ENCODE measurements at regions not wholly inside any gene's neighbourhood (a gene's known extent, or its start where the extent isn't known, plus 50 kb on each side); places are given as distances from the start of the nearest gene placed in this dataset.

DNA sequence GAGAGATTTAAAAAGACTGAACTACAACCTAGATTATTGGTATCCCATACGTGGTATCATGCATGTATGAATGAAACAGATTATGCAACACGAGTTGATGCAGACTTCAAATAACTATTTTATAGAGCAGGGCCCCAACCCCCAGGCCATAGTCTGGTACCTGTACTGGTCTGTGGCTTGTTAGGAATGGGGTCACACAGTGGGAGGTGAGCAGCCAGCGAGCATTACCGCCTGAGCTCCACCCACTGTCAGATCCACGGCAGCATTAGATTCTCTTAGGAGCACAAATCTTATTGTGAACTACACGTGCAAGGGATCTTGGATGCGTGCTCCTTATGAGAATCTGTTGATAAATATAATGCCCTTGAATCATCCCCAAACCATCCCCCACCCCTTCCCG is 320.2 kb downstream of the TBC1D4 start:
- H3K36me3 ChIP-seq (ENCODE audit: control insufficient read depth, insufficient read depth, low read length): no peaks in the 10 kb centered on the region
- ChIA-PET POLR2A (no interaction called here), CTCF (no interaction called here)
- TF ChIP-seq TCF7L2 (IDR thresholded peaks at IDR 0.05; ENCODE audit: low read depth, low read length) (no peak), POLR2AphosphoS5 (IDR thresholded peaks at IDR 0.05; ENCODE audit: low read depth, low read length) (no peak), SIN3A (IDR thresholded peaks at IDR 0.05; ENCODE audit: borderline replicate concordance, insufficient read depth, low read depth, low read length) (no peak)
- TF ChIP-seq, protein P1, sequence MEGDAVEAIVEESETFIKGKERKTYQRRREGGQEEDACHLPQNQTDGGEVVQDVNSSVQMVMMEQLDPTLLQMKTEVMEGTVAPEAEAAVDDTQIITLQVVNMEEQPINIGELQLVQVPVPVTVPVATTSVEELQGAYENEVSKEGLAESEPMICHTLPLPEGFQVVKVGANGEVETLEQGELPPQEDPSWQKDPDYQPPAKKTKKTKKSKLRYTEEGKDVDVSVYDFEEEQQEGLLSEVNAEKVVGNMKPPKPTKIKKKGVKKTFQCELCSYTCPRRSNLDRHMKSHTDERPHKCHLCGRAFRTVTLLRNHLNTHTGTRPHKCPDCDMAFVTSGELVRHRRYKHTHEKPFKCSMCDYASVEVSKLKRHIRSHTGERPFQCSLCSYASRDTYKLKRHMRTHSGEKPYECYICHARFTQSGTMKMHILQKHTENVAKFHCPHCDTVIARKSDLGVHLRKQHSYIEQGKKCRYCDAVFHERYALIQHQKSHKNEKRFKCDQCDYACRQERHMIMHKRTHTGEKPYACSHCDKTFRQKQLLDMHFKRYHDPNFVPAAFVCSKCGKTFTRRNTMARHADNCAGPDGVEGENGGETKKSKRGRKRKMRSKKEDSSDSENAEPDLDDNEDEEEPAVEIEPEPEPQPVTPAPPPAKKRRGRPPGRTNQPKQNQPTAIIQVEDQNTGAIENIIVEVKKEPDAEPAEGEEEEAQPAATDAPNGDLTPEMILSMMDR (IDR thresholded peaks at IDR 0.05): no peak
- TF ChIP-seq, protein P2, sequence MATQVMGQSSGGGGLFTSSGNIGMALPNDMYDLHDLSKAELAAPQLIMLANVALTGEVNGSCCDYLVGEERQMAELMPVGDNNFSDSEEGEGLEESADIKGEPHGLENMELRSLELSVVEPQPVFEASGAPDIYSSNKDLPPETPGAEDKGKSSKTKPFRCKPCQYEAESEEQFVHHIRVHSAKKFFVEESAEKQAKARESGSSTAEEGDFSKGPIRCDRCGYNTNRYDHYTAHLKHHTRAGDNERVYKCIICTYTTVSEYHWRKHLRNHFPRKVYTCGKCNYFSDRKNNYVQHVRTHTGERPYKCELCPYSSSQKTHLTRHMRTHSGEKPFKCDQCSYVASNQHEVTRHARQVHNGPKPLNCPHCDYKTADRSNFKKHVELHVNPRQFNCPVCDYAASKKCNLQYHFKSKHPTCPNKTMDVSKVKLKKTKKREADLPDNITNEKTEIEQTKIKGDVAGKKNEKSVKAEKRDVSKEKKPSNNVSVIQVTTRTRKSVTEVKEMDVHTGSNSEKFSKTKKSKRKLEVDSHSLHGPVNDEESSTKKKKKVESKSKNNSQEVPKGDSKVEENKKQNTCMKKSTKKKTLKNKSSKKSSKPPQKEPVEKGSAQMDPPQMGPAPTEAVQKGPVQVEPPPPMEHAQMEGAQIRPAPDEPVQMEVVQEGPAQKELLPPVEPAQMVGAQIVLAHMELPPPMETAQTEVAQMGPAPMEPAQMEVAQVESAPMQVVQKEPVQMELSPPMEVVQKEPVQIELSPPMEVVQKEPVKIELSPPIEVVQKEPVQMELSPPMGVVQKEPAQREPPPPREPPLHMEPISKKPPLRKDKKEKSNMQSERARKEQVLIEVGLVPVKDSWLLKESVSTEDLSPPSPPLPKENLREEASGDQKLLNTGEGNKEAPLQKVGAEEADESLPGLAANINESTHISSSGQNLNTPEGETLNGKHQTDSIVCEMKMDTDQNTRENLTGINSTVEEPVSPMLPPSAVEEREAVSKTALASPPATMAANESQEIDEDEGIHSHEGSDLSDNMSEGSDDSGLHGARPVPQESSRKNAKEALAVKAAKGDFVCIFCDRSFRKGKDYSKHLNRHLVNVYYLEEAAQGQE (IDR thresholded peaks at IDR 0.05; ENCODE audit: insufficient read depth in 1 of 2, low read depth in 2 of 2, low read length in 1 of 2): no peak
- no peak overlapping the region for H3K27ac ChIP-seq (ENCODE audit: low read length)
- no peaks in the 10 kb centered on the region for H3K9me3 ChIP-seq (ENCODE audit: control insufficient read depth, insufficient read depth, low read depth, low read length)
- H3K4me3 ChIP-seq (ENCODE audit: low read depth in 2 of 2, low read length in 2 of 2): no peak overlapping the region
- no peak for DNase-seq (ENCODE audit: low read depth, low spot score)
- BruUV-seq (replicated peaks): no TSS peak
- no peak for ATAC-seq
- H3K4me1 ChIP-seq (ENCODE audit: control insufficient read depth, insufficient read depth, low read length): no peaks in the 10 kb centered on the region
- no peaks in the 10 kb centered on the region for H3K27me3 ChIP-seq (ENCODE audit: control insufficient read depth, insufficient read depth, low read length)
- in situ Hi-C loops (cut with HindIII; ENCODE audit: low pct_unique_long_range_greater_than_20kb, low sequenced_read_pairs) (no loop called here), intact Hi-C loops (cut with micrococcal nuclease; ENCODE audit: unreplicated experiment) (no loop called here)

DNA sequence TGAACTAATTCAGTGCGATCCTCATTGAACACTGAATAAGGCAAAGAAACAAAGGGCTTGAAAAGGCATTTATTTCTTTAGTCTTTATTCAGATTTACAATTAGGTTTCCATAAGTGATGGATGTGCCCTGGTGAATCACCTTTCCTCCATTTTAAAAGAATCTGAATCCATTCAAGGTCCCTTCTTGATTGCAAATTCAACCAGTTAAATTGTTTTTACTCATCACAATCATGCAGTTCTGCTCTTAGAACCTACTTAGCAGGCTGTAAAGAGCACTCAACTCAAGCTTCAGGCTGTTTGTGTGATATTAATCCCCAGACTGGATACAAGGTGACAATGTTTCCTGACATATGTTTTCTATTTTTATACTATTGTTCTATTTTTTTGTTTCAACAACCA is 321.0 kb downstream of the TBC1D4 start:
- intact Hi-C loops (cut with micrococcal nuclease; ENCODE audit: unreplicated experiment): no loop called here

More for the DNA sequence above, 321.0 kb downstream of the TBC1D4 start:
- H3K4me3 ChIP-seq (ENCODE audit: low read depth in 2 of 2, low read length in 2 of 2): no peak overlapping the region
- H3K36me3 ChIP-seq (ENCODE audit: control insufficient read depth, insufficient read depth, low read length): no peaks in the 10 kb centered on the region
- no TSS peak for BruUV-seq (replicated peaks)
- no peaks in the 10 kb centered on the region for H3K27me3 ChIP-seq (ENCODE audit: control insufficient read depth, insufficient read depth, low read length)
- H3K27ac ChIP-seq (ENCODE audit: low read length): no peak overlapping the region
- CTCF ChIA-PET: no interaction called here
- POLR2A ChIA-PET: no interaction called here
- H3K4me1 ChIP-seq (ENCODE audit: control insufficient read depth, insufficient read depth, low read length): no peaks in the 10 kb centered on the region
- in situ Hi-C loops (cut with HindIII; ENCODE audit: low pct_unique_long_range_greater_than_20kb, low sequenced_read_pairs): no loop called here
- ATAC-seq (no peak), DNase-seq (ENCODE audit: low read depth, low spot score) (no peak)
- no peaks in the 10 kb centered on the region for H3K9me3 ChIP-seq (ENCODE audit: control insufficient read depth, insufficient read depth, low read depth, low read length)
- TF ChIP-seq, protein P1 (IDR thresholded peaks at IDR 0.05): no peak
- no peak for TF ChIP-seq POLR2AphosphoS5 (IDR thresholded peaks at IDR 0.05; ENCODE audit: low read depth, low read length)
- no peak for TF ChIP-seq SIN3A (IDR thresholded peaks at IDR 0.05; ENCODE audit: borderline replicate concordance, insufficient read depth, low read depth, low read length)
- TF ChIP-seq, protein P2 (IDR thresholded peaks at IDR 0.05; ENCODE audit: insufficient read depth in 1 of 2, low read depth in 2 of 2, low read length in 1 of 2): no peak
- no peak for TF ChIP-seq TCF7L2 (IDR thresholded peaks at IDR 0.05; ENCODE audit: low read depth, low read length)

Measured in Panc1 (cell line).